CD4-positive, alpha-beta T cell treated with Interleukin-17A for 1 hour (primary cell): ENCODE measurements at regions not wholly inside any gene's neighbourhood (a gene's known extent, or its start where the extent isn't known, plus 50 kb on each side); places are given as distances from the start of the nearest gene placed in this dataset.

ENCODE experiments used
- DNase-seq: peaks from one replicate; pipeline ENCODE4 v3.0.0-alpha.2; 2020

DNA sequence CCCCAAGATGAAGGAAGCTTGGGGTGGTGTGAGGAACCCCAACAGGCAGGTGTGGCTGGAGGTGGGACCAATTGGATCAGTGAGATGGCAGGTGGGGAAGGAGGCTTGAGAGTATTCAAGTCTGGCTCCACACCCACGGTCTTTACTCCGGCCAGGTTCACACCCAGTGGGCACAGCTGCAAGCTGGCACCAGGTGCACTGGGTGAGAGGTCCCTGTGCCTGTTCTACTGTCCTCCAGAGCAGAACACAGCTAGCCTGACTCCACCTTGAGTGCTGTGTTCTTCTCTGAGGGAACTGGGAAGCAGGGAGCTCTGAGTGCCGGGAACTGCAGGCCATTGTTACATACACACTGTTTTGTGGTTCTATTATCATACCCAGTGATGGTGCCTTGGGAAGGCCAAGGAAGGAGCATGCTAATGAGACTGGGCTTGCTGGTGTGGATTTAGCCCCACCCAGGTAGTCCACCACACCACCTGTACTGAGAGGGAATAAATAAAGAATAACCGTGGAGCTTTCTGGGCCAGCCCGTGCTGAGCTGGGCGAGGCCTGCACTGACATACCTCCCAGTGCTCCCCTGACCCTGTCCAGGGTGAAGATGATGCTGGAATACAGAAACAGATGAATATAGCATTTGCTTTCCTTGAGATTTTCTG lies 93.4 kb downstream of the ABHD5 start:
- no peak for DNase-seq

DNA sequence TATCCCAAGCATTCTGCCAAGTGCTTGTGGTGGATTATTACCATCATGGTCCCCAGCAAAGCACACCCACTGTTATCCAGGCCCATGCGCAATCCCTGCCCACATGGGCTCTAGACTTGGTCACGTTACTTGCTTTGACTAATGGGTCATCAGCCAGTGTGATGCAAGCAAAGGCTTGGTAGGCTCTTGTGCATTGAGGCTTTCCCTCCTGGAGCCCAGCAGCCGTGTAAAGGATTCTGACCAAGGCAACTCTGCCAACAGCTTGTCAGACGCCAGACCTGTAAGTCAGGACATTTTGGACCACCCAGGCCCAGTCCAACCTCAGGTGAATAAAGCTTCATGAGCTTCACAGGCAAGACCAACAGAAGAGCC lies 93.9 kb downstream of the ABHD5 start:
- no peak for DNase-seq

DNA sequence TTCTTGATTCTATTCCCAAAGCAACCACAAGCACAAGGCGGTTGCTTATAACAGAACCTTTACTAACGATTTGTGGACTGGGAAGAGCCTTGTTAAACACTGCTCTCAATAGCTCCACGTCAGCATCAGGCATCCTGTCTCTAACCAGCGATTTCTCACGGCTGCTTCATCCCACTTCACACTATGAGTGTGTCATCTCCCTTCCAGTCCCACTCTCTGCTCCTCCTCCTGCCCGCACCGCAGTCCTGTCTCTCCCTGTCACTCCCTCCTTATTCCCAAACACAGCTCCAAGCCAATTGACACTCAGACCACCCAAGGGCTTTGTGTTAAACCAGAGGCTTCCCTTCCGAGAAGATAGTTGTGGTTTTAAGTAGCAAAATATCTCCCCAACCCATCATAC lies 94.8 kb downstream of the ABHD5 start:
- DNase-seq: no peak

DNA sequence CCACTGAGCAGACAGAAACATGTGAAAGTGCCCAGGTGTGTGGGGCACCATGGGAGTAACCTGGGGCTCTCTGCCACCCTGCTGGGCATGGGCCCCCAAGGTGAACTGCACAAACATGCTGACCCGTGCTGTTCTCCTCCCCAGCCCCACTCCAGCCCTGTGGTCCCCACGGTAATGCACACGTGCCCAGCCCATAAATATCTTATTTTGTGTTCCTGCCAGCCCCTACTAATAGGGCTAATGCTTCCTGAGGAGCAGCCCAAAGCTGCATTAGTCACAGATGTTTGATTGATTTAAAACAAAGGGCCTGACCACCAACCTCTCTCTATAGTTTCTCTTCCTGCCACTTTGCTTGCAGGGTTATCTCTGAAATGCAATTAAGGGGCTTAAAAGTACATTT lies 95.4 kb downstream of the ABHD5 start:
- no peak for DNase-seq

DNA sequence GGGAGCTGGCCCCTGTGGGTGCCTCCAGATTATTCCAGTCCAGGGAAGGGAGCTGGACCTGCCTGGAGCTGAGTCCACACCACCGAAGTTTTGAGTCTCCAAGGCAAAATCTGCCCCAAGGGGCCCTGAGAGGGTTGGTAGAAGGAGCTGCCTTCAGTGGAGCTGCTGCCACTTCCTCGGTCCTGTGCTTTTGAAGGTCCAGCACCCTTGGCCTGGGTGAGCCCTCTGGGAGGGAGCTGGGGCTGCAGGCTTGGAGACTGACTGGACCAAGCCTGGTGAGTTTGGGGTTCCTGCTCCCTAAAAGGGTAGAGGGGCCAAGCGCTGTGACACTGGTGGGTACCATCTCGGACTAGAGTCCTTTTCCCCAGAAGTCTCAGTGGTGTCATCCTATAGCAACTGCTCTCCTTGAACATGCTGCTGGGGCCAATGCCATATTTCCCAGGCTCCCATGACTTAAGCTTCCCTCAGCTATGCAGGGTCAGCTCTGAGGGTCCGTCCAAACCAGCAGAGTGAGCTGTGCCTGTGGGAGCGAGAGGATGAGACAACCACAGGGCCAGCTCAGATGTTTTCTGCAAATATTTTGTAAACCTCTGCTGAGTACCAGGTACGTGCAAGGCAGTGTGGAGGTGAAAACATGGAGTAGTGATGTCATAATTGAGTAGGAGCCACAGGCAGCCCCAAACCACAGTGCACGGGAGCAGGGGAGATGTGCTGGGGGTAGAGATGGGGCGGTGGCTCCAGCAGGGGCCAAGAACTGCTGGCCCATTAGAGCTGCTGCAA lies 96.0 kb downstream of the ABHD5 start:
- DNase-seq: no peak

DNA sequence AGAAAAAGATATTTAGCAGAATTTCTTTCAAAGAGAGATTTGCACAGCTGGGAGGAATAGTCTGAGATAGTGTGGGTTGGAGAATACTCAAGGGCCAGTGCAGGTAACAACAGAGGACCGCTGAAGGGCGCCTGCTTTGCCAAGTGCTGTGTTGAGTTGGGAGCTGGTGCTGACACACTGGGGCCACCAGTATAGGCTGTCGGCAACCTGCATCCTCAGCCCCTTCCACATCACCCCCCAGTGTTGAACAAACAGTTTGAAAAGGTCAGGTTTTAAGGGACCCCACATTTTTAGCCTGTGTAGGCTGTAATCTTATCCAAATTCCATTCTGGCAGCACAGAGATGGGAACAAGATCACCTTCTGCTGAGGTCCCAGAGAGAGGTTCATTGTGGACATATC lies 96.6 kb downstream of the ABHD5 start:
- DNase-seq: no peak

DNA sequence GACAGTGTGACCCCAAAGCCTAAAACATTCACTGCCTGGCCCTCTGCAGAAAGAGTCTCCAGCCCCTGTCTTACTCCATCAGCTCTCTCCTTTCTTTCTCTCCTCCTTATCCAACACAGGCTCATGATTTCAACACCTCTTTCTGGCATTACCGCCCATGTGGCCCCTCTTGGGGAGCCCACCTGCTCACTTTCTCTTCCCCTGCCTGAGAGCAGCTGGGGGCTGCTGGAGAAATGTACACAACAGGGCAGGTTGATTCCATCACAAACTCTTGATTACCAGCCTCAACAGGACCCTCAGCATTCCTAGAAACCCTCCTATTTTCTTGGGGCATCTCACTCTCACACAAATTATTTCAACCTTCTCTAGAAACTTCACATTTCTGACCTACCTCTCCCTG lies 98.3 kb downstream of the ABHD5 start:
- no peak for DNase-seq

DNA sequence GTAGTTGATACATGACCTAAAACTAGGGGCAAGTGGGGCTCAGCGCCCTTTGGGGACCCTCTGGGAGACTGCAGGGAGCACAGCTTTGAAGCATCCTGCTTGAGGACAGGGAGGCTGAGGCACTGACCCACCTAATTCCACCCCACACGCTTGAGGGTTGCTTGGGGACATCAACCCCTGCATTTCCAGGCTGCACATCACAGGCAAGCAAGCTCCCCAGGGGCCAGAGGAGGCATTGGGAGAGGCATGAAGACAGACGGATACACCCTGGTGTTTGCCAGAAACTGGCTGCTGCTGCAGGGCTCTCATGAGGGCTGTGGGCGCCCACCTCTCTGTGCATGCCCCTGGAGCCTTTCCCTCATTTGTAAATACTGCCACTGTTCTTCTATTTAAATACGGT lies 99.3 kb downstream of the ABHD5 start:
- DNase-seq: no peak

DNA sequence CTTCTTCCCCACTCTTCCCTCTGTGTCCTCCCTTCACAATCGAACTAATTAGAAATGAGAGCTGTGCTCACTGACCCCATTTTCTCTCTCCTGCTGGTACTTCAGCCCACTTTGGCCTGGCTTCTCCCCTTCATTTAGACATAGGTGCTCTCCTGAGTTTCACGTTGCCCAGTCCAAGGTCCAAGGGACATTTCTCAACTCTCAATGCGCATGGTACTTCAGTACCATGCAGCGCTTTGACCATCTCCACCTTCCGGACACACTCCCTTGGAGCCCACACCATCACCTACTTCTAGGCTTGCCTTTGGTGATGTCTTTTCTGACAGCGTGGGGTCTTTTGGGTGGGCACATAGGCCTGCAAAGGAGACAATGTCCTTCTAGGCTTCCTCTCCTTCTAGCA lies 99.7 kb downstream of the ABHD5 start:
- DNase-seq: no peak

DNA sequence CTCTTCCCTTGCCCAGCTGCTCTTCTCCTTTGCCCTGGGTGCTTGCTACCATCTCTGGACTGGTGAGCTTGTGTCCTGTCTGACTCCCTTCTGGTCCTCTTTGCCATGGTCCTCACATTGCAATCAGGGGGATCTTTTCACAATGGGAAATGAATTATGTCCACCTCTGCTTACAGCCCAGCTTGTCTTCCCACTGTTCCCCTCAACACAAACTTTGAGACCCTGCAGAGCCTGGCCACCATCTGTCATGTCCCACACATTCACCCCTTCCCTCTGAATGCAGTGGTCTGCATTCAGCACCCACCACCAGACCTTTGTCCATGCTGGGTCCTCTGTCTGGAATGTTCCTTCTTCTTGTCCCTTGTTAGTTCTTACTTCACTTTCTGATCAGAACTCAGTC lies 100.5 kb downstream of the ABHD5 start:
- no peak for DNase-seq

DNA sequence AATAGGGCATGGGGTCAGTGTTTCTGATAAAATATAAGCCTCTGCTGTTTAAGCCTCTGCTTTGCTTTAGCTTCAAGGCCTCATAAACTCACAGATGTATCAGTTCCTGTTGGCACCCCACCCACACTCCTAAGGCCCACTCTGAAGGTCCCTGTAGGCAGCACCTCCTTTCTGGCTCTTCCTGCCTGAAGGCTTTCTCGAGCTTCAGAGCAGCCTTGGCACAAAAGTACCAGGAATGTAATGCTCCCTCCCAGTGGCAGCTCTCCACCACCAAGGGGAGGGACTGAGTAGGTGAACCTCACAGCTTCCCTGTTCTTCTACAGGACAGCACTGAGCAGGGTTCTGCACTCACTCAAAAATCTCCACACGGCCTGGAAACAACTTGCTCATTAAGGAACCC lies 102.2 kb downstream of the ABHD5 start:
- no peak for DNase-seq

DNA sequence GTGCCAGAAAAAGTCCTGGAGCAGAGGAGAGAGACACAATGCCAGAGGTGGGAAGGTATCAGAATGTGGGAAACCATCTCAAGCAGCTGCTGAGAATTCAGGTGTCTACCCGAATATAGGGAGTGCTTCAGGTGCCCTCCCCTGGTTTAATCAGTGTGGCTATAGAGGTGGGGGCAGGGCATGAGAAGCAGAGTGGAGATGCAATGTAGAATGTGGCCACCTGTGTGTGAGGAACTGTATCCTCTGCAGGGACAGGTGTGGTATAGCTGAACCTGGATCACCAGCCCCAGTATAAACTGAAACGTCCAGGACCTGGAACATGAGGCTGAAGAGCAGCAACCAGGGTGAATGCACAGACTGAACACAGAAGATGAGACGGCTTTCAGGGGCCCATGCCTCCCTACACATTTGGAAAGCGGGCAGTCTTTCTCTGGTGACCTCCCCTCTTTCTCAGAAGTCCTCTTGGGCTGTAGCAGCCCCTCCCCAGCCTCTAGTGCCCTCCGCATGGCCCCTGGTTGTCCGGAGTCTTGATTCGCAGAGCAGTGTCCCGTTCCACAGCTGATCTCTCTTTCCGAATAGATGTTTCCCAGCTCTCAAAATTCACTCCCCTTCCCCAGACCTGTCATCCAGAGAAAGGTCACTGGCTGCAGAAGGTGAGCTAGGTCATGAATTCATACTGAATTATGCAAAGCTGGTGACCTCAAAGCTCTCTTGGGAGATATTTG lies 103.1 kb downstream of the ABHD5 start:
- no peak for DNase-seq

DNA sequence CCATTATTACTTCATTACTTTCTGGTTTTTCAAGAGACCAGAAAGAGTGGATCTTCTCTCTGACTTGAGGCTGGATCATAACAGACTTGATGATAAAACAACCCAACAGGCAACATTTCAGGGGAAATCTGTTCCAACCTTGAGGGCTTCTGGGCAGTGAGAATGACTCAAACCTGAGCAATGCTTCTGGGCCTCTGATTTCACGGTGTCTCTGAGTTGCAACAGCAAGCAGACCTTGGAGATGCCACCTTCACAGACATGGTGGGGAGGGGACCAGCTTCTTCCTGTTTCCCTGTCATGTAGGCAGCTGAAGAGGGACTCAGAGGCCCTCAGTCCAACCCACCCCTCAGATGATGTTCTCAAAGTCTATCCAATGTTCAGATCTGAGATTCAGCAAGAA lies 104.0 kb downstream of the ABHD5 start:
- DNase-seq: no peak

DNA sequence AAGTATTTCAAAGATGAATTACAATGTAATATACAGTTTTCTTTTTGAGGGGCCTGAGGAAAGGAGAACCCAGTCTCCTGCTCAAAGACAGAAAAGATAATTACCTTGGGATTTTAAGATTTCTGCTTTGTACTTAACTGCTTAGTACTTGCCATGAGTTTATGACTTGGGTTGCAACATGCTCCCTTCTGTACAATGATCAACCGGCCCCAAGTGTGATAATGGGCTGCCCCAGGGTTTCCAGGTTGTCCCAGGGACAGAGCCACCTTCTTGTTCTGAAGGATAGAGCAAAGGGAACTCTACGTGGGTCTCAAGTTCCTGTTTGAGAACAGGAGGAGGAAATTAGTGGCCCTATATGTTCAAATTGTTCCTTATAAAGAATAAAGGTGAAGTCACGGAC lies 104.8 kb downstream of the ABHD5 start:
- no peak for DNase-seq

DNA sequence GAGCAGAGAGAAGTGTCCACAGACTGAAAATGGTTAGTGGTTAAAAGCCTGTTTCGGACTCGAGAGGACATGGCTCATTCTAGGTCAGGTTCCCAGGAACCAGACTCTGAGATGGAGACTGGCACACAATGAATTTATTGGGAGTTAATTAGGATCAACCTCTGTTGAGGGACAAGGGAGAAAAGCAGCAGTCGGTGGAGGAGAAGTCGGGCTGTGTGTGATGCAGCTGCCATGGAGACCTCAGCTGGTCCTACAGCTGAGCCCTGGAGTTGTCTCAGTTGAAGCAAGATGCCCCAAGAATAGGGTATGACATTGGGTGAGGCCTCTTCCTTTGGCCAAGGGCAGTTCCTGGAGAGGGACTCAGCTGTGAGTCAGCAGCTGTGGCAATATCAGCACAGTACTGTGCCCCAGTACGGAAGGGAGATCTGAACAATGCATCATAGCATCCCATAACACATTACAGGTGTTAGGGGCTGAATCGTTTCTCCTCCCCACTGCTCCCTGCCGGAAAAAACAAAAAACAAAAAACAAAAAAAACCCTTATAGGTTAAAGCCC lies 105.4 kb downstream of the ABHD5 start:
- no peak for DNase-seq

DNA sequence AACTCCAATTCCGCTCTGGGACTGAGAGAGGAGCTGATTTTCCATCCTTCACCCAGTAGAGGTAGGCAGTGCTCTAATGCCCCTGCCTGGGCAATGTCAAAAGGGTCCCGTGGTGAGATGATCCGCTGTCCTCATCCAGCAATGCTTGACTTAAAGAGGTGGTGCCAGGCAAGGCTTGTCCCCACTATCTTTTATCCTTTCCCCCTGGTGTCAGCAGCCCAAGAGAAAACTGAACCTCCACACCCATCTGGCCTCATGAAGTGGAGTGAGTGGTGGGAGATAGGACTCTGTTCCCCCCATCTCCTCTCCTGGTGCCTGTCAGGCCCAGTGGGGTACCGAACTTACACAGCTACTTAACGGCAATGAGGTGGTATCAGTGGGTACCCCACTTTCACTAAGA lies 107.1 kb downstream of the ABHD5 start:
- DNase-seq: no peak

DNA sequence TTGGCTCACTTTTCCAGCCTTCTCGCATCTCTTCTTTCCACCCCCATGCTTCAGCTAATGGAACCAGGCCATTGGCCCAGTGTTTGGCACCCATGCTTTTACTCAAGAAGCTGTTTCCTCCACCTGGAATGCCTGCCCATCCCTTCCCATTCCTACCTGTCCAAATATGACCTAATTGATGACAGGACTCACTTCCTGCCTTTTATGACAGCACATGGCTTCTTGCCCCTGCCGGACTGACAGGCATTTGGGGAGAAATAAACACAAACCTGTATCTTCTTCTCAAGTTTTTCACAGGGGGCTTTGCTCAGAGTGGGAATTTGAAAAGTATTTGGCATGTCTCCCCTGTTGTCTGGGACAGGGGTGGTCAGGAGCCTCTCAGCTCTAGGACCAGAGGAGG lies 120.1 kb downstream of the ABHD5 start:
- no peak for DNase-seq

DNA sequence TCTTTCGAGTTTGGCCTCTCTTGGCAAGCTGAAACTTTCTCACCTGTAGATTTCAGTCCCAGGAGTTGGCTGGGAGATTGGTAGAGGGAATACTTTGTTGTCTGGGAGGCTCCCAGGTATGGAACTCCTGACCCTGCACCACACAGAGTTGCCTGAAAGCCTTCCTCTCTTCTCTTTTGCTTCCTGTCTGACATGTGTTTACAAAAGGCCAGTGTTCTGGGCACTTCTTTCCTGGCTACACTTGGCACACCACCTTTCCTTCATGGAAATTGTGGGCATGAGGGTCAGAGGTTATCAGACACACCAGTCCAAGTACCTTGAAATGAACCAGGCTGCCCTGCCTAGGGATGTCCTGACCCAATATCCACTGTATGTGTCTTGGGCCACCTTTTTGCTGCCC lies 123.7 kb downstream of the ABHD5 start:
- no peak for DNase-seq

DNA sequence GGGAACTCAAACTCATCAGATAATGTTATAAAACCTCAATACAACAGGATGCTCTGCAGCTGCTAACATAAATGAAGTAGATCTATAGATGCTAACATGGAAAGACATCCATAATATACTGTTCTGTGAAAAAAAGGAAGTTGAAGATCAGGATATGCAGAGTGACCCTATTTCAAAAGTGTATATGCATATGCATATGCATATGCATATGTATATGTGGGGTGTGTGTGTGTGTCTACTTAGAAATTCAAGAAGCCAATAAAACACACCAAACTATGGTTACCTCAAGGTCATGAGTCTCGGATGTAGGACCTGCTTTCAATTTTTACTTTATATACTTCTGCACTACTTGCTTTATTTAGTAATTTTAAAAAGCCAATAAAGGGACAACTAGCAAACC lies 125.6 kb downstream of the ABHD5 start:
- no peak for DNase-seq

DNA sequence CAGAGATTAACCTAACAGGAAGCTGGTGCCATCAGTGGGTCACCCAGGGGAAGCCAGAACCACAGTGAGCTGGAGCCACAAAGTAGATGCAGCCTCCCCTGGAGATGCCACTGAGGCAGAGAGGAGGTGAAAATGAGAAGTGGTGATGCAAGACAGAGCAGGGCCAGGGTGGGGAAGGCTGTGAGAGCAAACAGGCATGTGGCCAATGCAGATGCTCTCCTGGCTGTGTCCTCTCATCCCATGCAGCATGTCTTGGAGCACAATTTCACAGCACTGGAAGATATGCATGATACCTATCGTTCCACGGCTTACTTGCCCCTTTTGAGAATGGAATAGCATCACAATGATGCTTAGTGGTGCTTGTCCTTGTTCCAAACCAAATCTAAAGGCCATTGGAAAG lies 126.3 kb downstream of the ABHD5 start:
- no peak for DNase-seq

DNA sequence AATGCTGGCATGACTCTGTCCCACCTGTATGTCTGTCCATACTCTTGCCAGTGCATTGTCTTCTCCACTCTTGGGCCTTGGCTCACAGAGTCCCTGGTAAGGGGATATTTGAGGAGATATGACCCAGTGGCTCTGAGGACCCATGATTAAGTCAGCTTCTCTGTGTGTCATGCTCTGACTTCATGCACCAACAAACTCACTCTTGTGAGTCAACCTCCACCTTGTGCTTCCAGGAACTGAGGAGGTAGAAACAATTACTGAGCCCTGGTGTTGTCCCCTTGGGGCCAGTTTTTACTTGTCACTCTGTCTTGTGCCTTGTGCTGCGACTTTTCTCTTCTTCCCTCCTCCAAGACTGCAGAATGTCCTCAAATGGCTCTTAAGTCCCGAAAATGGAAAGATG lies 127.1 kb downstream of the ABHD5 start:
- no peak for DNase-seq

DNA sequence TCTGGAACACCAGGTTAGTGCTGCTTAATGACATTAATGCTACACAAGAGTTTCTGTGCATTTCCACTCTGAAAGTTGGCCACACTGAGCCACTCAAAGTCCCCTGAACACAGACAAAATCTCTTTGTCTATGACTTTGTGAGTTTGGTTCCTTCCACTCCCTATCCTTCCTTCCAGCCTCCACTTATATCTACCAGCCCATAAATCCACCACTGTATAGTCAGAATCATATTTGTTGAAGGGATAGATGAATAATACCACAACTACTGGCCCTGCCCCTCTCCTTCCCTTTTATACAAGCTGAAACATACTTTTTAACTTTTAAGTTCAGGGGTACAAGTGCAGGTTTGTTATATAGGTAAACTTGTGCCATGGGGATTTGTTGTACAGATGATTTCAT lies 127.5 kb downstream of the ABHD5 start:
- no peak for DNase-seq

DNA sequence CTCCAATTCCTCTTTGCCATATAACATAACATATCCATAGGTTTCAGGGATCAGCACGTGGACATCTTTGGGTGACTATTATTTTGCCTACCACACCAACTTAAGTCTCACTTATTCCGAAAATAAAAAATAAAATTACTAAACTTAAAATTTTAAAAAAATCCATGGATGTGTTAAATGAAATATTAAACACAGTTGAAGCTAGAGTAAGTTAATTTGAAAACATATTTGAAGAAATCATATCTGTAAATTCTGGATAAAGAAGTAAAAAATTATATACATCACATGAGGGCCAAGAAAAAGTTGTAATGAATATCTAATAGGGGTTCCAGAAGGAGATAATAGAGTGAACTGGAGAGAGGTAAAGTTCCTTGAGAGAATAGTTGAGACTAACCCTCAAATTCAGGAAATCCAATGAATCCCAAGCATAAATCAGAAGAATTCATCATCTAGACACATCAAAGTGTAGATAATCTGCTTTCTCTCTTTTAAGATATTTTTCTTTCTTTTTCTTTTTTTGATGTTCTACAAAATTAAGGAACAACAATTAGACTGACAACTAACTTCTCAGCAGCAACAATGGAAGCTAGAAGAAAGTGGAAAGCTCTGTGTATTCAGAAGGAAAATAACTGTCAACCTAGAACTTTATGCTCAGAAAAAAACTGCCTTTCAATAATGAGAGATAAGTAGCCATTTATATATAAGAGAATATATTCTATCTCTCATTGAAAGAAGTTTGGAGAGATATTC lies 147.4 kb downstream of the ABHD5 start:
- no peak for DNase-seq
